Thyroid gland (tissue), 4 donors: ENCODE measurements at regions not wholly inside any gene's neighbourhood (a gene's known extent, or its start where the extent isn't known, plus 50 kb on each side); places are given as distances from the start of the nearest gene placed in this dataset.

ENCODE experiments used
- DNase-seq, 2 donors: peaks; one replicate each; pipeline ENCODE4 v3.0.0-alpha.2; 2019
- H3K27ac ChIP-seq, 3 donors: fragments of 200-600 bp; sonication (generic); 1 replicate in 2 of 3; 2 replicates in 1 of 3; pipeline ENCODE4 v1.5.1; 2016 to 2019; ENCODE audit warnings: mild to moderate bottlenecking in 1 of 3, moderate library complexity in 1 of 3
- H3K27me3 ChIP-seq: fragments of 200-600 bp; sonication (generic); one replicate; pipeline ENCODE4 v1.5.1; 2019
- H3K36me3 ChIP-seq, 2 donors: fragments of 200-600 bp; sonication (generic); one replicate each; pipeline ENCODE4 v1.5.1; 2016 to 2019
- H3K4me1 ChIP-seq, 2 donors: fragments of 200-600 bp; sonication (generic); one replicate each; pipeline ENCODE4 v1.5.1; 2017 to 2019
- H3K4me3 ChIP-seq, 3 donors: fragments of 200-600 bp; sonication (generic); replicated peaks in 1 of 3; 1 replicate in 2 of 3; 2 replicates in 1 of 3; pipeline ENCODE4 v1.5.1; 2016; ENCODE audit warnings: mild to moderate bottlenecking in 1 of 3
- H3K9me3 ChIP-seq: fragments of 200-600 bp; sonication (generic); one replicate; pipeline ENCODE4 v1.5.1; 2017
- CTCF ChIP-seq, 6 experiments: fragments of 200-600 bp in 3 of 6; fragments of 450-650 bp in 3 of 6; sonication (generic) in 3 of 6; IDR thresholded peaks; one replicate each; pipeline ENCODE4 v1.5.1; 2016 to 2019; ENCODE audit warnings: antibody characterized with exemption in 6 of 6, mild to moderate bottlenecking in 2 of 6, inconsistent platforms in 1 of 6, moderate library complexity in 1 of 6
- POLR2A ChIP-seq, 2 donors: fragments of 450-650 bp; IDR thresholded peaks; one replicate each; pipeline ENCODE4 v1.6.1; 2017; ENCODE audit warnings: antibody characterized with exemption in 2 of 2, mild to moderate bottlenecking in 2 of 2, moderate library complexity in 1 of 2
- WGBS, 2 donors: methylation state at CpG; one replicate each; pipeline ENCODE4 v1.1.5; 2017; 5-methylcytosine and 5-hydroxymethylcytosine counted together
- intact Hi-C: fragments of 100-400 bp; cut with DNase I; formaldehyde crosslinking; loops from one replicate; pipeline ENCODE4 v1.15.1; 2023

- H3K27me3 ChIP-seq, result no peaks in the 10 kb centered on the region
- no peak for DNase-seq
- WGBS, 2 donors, result 70 to 84% methylated on average over 3 of the region's 3 CpGs
- TF ChIP-seq CTCF (IDR thresholded peaks at IDR 0.05) (no peak), POLR2A (IDR thresholded peaks at IDR 0.05) (no peak)
- H3K4me1 ChIP-seq, result no peaks in the 10 kb centered on the region
- H3K36me3 ChIP-seq, result no peaks in the 10 kb centered on the region
- intact Hi-C loops, result no loop called here
- H3K4me3 ChIP-seq, result no peak overlapping the region
- no peak overlapping the region for H3K27ac ChIP-seq
- H3K9me3 ChIP-seq, result no peaks in the 10 kb centered on the region
These were observed 87.2 kb downstream of the CCDC71L start for GRCh38 chr7:106573738-106574137.

- Histone ChIP-seq H3K27me3 (no peaks in the 10 kb centered on the region), H3K36me3 (no peaks in the 10 kb centered on the region), H3K27ac (no peak overlapping the region), H3K4me1 (no peaks in the 10 kb centered on the region), H3K4me3 (no peak overlapping the region), H3K9me3 (no peaks in the 10 kb centered on the region)
- TF ChIP-seq CTCF (IDR thresholded peaks at IDR 0.05), result no peak
- no peak for TF ChIP-seq POLR2A (IDR thresholded peaks at IDR 0.05)
- DNase-seq, result no peak
- WGBS, 2 donors, result 85 to 91% methylated on average over 1 of the region's 1 CpG
- intact Hi-C loops, result no loop called here
These were observed 87.8 kb downstream of the CCDC71L start for GRCh38 chr7:106573125-106573663.

GRCh38 chr7:106572394-106573124, 88.4 kb downstream of the CCDC71L start:
- intact Hi-C loops, result no loop called here
- Histone ChIP-seq H3K27me3 (no peaks in the 10 kb centered on the region), H3K9me3 (no peaks in the 10 kb centered on the region), H3K4me3 (no peak overlapping the region), H3K36me3 (no peaks in the 10 kb centered on the region), H3K27ac (no peak overlapping the region), H3K4me1 (no peaks in the 10 kb centered on the region)
- no peak for DNase-seq
- WGBS, 2 donors, result 92 to 95% methylated on average over 3 of the region's 3 CpGs
- TF ChIP-seq CTCF (IDR thresholded peaks at IDR 0.05) (no peak), POLR2A (IDR thresholded peaks at IDR 0.05) (no peak)

GRCh38 chr7:106571563-106571962, 89.4 kb downstream of the CCDC71L start:
- DNase-seq, result no peak
- Histone ChIP-seq H3K4me1 (no peaks in the 10 kb centered on the region), H3K4me3 (no peak overlapping the region), H3K36me3 (no peaks in the 10 kb centered on the region), H3K27ac (no peak overlapping the region), H3K9me3 (no peaks in the 10 kb centered on the region), H3K27me3 (no peaks in the 10 kb centered on the region)
- TF ChIP-seq POLR2A (IDR thresholded peaks at IDR 0.05) (no peak), CTCF (IDR thresholded peaks at IDR 0.05) (no peak)
- WGBS, 2 donors, result 86 to 97% methylated on average over 3 of the region's 3 CpGs
- intact Hi-C loops, result no loop called here

GRCh38 chr7:106570948-106571418, 90.0 kb downstream of the CCDC71L start:
- no peak for TF ChIP-seq CTCF (IDR thresholded peaks at IDR 0.05)
- TF ChIP-seq POLR2A (IDR thresholded peaks at IDR 0.05), result no peak
- Histone ChIP-seq H3K4me3 (no peak overlapping the region), H3K36me3 (no peaks in the 10 kb centered on the region), H3K27ac (no peak overlapping the region), H3K27me3 (no peaks in the 10 kb centered on the region), H3K9me3 (no peaks in the 10 kb centered on the region), H3K4me1 (no peaks in the 10 kb centered on the region)
- intact Hi-C loops, result no loop called here
- DNase-seq, result no peak
- 64 to 70% methylated on average over 5 of the region's 5 CpGs for WGBS, 2 donors
